ENCODE measurements at regions not wholly inside any gene's neighbourhood (a gene's known extent, or its start where the extent isn't known, plus 50 kb on each side); places are given as distances from the start of the nearest gene placed in this dataset.

- DNase-seq (ENCODE audit: low read depth in 2 of 2), result no peak
Observed at GRCh38 chr18:76546088-76546435, 51.0 kb upstream of the ZNF516 start.

- DNase-seq (ENCODE audit: low read depth in 2 of 2), result no peak
Observed at GRCh38 chr18:76545433-76546087, 50.5 kb upstream of the ZNF516 start.

GRCh38 chr18:76544511-76545345 lies 49.7 kb upstream of the ZNF516 start:
- DNase-seq (ENCODE audit: low read depth in 2 of 2), result no peak
